Stimulated activated CD8-positive, alpha-beta memory T cell treated with anti-CD3 and anti-CD28 coated beads, Interleukin-7, amount 100 ng/mL, for 48 hours (primary cell): ENCODE measurements at regions not wholly inside any gene's neighbourhood (a gene's known extent, or its start where the extent isn't known, plus 50 kb on each side); places are given as distances from the start of the nearest gene placed in this dataset.

Experiments
- DNase-seq, 2 donors: peaks; one replicate each; pipeline ENCODE4 v3.0.0-alpha.2; 2020; ENCODE audit warnings: low read depth in 1 of 2; ENCODE audit errors: extremely low read depth in 1 of 2

DNA sequence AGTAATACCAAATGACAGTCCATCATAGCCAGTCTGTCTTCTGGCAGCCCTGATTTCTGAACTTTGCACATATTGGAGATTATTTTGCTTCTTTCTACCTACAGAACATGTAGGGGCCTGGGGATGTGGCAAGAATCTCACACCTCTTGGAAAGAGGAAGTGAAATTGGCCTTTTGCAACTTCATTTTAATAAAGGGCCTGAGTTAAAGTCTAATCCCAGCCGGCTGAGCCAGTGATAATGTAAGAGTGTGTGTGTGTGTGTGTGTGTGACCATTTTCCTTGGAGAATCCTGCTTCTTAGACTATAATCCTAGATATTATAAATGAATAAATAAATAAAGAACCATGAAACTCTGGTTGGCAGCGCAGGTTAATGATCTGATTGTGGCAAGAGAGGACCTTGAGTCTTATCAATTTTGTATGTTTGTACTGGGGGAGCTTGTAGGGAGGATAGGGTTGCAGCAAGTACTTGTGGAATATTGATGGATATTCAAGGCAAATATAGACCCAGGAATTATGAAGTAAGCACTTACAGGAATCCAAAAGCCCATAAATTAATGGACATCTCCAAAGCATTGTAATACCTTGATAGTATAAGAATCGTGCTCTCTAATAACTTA, 233.2 kb upstream of the AMIGO2 start:
- no peak for DNase-seq

DNA sequence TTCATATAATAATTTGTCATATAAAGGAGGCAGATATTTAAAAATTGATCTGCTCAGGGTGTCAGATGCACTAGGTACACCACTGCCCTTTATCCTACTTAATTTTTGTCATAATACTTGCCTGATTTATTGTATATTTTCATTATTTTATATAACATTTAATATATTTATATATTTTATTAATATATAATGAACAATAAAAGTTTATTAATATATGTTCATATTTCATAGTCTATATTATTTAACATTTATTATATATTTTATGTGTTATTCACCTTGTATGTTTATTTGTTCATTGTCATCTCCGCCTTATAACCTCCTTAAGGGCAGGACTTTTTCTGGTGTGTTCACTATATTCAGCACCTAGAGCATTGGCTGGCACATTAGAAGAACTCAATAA, 232.4 kb upstream of the AMIGO2 start:
- no peak for DNase-seq

DNA sequence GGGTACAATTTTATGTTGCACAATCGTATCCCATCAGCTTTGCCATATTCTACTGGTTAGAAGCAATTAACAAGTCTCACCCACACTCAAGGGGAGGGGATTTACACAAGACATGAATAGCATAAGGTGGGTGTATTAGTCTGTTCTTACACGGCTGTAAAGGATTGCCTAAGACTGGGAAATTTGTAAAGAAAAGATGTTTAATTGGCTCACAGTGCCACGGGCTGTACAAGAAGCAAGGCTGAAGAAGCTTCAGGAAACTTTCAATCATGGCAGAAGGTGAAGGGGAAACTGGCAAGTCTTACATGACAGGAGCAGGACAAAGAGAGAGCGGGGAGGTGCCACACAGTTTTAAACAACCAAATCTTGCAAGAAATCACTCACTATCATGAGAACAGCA, 231.8 kb upstream of the AMIGO2 start:
- DNase-seq = no peak

DNA sequence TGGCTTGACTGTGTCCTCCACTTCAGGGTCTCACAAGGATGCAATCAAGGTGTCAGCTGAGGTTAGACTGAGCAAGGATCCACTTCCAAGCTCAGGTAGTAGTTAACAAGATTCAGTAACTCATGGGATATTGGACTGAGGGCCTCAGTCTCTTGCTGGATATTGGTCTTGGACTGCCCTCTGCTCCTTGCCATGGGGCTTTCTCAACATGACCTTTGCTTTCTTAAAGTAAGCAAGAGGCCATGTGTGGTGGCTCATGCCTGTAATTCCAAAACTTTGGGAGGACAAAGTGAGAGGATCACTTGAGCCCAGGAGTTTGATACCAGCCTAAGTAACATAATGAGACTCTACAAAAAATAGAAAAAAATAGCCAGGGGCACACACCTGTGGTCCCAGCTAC, 231.3 kb upstream of the AMIGO2 start:
- no peak for DNase-seq

DNA sequence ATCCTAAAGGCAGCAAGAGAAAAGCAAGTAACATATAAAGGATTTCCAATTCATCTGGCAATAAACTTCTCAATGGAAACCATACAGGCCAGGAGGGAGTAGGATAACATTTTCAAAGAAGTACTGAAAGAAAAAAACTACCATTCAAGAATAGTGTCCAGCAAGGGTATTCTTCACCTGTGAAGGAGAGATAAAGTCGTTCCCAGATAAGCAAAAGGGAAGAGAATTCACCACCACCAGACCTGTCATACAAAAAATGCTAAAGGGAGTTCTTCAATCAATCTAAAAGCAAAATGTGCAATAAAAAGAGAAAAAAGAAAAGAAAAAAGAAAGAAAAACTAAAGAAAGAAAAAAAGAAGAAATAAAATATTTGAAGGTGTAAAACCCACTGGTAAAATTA, 228.9 kb upstream of the AMIGO2 start:
- DNase-seq = no peak

DNA sequence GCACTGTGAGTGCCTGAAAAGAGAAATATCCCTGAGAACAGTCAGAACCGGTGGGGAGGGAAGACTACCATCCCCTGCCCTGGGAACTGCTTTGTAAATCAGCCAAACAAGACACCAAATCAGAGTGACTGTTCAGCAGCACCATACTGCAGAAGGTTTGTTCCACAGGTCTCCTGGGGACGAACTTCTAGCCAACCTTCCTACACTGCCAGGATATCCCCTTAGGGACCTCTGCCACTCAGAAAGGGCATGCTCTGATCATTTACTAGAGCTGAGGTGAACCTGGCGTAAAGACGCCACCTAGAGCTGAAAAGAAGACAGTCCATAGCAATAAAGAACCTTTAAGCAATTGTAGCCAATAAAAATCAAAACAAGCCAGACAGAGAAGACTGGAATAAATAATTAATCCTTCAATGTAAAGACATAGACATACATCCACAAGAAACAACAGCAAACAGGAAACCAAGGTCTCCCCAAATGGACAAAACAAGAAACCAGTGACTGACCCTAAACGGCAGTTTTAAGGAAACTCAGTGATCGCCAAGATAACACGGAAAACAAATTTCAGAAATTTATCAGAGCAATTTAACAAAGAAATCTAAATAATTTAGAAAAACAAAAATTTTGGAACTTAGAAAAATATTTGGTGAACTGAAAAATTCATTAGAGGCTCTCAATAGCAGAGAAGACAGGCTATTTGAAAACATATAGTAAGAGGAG, 228.1 kb upstream of the AMIGO2 start:
- DNase-seq = no peak

DNA sequence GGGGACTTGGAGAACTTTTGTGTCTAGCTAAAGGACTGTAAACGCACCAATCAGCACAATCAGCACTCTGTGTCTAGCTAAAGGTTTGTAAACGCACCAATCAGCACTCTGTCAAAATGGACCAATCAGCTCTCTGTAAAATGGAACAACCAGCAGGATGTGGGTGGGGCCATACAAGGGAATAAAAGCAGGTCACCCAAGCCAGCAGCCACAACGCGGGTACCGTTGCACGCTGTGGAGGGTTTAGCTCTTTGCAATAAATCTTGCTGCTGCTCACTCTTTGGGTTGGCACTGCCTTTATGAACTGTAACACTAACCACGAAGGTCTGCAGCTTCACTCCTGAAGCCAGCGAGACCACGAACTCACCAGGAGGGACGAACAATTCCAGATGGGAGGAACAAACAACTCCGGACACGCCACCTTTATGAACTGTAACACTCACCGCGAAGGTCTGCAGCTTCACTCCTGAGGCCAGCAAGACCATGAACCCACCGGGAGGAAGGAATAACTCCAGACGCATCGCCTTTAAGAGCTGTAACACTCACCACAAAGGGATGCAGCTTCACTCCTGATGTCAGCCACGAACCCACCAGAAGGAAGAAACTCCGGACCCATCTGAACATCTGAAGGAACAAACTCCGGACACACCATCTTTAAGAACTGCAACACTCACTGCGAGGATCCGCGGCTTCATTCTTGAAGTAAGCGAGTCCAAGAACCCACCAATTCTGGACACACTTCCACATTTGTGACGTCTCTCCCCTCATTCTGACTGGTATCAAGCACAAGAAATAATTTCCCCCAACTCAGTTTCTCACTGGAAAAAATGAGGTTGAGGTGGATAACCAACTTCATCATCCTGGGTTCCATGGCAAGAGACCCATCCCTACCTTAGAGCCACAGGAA, 227.3 kb upstream of the AMIGO2 start:
- DNase-seq = peak in 1 of 2 donors; percentile 55

DNA sequence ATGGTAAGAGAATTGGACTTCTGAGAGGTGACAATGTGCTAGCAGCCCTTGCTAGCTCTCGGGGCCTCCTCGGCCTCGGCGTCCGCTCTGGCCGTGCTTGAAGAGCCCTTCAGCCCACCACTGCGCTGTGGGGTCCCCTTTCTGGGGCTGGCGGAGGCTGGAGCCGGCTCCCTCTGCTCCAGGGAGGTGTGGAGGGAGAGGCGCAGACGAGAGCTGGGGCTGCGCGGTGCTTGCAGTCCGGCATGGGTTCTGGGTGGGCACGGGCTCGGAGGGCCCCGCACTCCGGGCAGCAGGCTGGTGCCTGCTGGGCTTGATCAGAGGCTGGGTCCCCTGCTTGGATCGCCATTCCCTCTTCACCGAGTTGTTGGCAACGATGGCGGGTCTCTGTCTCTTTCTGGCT, 226.4 kb upstream of the AMIGO2 start:
- DNase-seq = no peak

DNA sequence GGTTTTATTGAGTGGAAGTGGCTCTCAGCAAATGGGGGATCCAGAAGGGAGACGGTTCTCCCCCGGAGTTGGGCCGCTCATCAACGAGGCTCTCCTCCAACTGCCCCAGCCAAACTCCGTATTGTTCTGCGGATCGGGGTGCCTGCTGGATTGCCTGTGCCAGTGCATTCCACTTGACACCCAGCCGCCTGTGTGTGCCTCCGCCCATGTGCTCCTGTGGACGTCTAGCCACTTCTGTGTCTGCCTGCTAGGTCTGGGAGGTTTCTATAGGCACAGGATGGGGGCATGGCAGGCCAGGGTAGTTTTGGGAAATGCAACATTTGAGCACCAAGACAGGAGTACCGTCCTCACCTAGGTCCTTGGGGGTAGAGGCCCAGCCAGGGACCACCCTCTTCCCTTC, 225.7 kb upstream of the AMIGO2 start:
- no peak for DNase-seq

DNA sequence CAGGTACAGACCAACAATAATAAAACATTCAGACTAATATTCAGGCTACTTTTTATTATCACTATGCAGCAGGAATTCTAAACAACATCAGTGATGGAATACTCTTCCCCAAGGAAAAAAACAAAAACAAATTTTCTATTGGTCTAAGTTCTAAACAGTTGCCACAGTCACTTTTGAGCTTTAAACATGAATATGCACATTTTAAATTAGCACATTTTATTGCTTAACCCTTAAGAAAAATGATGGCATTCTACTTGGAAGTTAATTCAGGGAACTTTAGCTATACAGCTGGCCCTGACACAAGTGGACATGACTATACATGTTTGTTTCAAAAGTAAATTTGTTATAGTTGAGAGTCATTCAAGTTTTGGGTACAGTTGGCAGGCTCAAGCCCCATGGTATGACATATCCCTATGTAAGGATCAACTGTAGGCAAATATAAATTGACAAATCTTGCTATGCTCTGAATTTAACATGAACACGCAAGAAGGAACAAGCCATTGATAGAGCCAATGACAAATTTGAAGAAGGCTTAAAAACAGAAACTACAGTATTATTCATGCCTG, 224.3 kb upstream of the AMIGO2 start:
- no peak for DNase-seq

DNA sequence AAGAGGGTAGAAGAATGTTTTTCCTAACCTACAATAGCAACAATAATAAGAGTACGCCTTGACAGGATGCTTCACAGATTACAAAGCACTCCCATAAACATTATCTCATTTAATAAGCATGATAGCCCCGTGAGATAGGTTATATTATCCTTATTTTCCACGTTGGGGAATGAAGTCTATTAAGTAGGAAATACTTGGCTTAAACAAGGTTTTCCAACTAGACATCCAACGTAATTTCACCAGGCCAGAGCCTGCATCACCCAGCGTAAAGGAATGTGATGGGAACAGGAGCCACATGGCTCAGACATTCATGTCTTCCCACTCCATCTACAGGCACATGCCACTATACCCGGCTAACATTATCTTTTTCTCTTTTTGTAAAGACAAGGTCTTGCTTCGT, 223.4 kb upstream of the AMIGO2 start:
- no peak for DNase-seq

DNA sequence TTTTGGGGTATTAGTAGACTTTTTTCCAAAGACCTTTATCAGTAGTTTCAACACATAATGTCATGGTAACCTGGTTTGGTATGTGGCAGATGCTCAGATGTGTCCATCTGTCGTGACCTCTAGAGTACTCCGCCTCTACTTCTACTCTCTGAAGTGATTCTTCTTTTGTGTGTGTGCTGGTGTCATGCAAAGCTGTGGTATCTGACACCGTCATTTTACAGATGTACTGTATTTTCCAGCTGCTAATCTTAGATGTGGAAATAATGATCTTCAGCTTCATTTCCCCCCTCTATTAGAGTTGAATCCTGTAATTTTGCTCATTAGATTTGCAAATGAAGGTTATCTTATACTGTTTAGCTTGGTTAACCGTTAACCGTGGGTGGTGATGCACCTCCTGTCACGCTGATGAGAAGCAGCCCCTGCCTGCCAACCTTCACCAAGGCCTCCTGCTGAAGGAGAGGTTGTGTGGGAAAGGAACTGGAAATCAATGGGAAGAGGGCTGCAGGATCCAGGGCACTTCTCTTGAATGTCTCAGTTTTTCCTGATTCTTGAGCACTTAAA, 222.4 kb upstream of the AMIGO2 start:
- DNase-seq = no peak

DNA sequence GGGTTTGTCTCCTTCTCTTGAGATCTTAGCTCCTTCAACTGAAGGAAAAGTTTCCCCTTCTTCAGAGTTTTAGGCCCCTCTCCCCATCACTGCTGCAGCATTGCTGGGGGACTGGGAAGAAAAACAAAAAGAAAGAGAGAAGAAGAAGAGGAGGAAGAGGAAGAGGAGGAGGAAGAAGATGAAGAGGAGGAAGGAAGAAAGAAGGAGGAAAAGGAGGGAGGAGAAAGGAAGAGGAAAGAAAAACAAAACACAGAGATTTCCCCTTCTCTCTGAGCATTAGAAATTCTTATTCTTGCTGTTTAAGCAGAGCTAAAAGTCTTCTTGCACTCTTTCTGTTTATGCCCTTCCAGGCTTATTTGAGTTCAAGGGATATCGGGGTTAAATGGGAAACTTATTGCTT, 219.8 kb upstream of the AMIGO2 start:
- DNase-seq = no peak

DNA sequence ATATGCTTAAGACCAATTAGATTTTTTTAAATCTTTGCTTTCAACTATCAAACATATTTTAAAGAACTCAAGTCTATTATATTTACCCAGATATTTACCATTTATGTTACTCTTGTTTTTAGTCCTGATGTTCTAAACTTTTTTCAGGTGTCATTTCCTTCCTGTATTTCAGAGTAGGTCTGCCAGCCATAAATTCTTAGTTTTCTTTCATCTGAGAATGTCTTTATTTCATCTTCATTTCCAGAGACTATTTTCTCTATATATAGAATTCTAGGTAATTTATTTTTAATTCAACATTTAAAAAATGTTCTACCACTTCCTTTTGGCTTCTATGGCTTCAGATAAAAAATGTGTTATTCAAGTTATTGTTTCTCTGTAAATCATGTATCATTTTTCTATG, 218.2 kb upstream of the AMIGO2 start:
- no peak for DNase-seq

DNA sequence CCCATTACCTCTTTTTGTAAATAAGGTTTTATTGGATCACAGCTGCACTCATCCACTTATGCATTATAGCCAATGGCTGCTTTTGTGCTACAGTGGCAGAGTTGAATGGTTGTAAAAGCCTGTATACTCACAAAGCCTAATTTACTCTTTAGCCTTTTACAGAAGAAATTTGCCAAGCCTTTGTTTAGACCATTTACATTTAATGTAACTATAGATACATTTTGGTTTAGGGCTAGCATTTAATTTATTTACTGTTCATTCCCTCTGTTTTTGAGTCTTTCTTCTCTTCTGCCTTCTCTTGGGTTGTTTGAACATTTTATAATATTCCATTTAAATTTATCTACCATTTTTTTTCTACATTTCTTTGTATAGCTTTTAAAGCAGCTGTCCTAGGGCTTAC, 217.1 kb upstream of the AMIGO2 start:
- no peak for DNase-seq

DNA sequence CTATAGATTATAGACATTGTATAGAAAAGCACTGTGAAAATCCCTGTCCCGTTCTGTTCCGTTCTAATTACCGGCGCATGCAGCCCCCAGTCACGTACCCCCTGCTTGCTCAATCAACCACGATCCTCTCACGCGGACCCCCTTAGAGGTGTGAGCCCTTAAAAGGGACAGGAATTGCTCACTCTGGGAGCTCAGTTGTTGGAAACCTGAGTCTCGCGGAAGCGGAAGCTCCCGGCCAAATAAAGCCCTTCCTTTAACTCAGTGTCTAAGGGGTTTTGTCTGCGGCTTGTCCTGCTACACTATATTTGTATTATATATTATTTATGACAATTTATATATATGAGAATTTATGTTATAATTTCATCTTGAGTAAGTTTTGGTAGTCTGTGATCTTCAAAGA, 213.6 kb upstream of the AMIGO2 start:
- no peak for DNase-seq

DNA sequence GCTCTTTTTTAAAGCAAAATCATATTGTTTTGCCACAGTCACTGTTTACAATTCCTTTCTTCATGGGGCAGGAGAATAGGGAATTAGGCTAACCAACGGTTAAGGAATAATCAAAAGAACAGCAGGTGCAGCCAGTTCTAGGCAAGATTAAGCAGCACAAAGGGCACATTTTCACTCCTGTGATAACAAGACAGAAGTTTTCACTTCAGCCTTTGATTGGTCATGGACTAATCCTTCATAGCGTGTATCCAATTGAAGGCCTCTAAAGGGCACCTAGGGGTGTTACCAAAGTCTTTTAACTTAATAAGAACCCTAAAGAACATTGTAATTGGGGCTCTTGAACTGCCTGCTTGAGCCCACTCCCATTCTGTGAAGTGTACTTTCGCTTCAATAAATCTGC, 206.9 kb upstream of the AMIGO2 start:
- no peak for DNase-seq
